Activated CD8-positive, alpha-beta T cell treated with anti-CD3 and anti-CD28 coated beads for 36 hours (primary cell): ENCODE measurements at regions not wholly inside any gene's neighbourhood (a gene's known extent, or its start where the extent isn't known, plus 50 kb on each side); places are given as distances from the start of the nearest gene placed in this dataset.

Experiments
- ATAC-seq: fragments of 200-7000 bp; cut with Tn5 transposase; one replicate; pipeline ENCODE4 v1.10.0; 2021; ENCODE audit warnings: mild to moderate bottlenecking, moderate library complexity
- CTCF ChIA-PET: fragments of 350-600 bp; sonication (Branson Sonifier 250); formaldehyde crosslinking; loops from one replicate; lab custom pipeline; 2021; ENCODE audit warnings: antibody characterized with exemption; lab: Charles Lee
- POLR2A ChIA-PET: fragments of 350-600 bp; sonication (Branson Sonifier 250); formaldehyde crosslinking; loops from one replicate; lab custom pipeline; 2021; ENCODE audit warnings: antibody characterized with exemption; lab: Charles Lee
- DNase-seq: peaks from one replicate; pipeline ENCODE4 v3.0.0-alpha.2; 2020
- H3K27ac Mint-ChIP-seq: one replicate; pipeline ENCODE4 v1.8.0; 2021; ENCODE audit warnings: mild to moderate bottlenecking, mixed read lengths
- H3K27me3 Mint-ChIP-seq: one replicate; pipeline ENCODE4 v1.8.0; 2021; ENCODE audit warnings: mixed read lengths
- H3K36me3 Mint-ChIP-seq: one replicate; pipeline ENCODE4 v1.8.0; 2021; ENCODE audit warnings: low read depth, mixed read lengths
- H3K4me1 Mint-ChIP-seq: one replicate; pipeline ENCODE4 v1.8.0; 2021; ENCODE audit warnings: low read depth, mixed read lengths
- H3K4me3 Mint-ChIP-seq: one replicate; pipeline ENCODE4 v1.8.0; 2021; ENCODE audit warnings: mild to moderate bottlenecking, moderate library complexity, mixed read lengths
- H3K9me3 Mint-ChIP-seq: one replicate; pipeline ENCODE4 v1.8.0; 2021; ENCODE audit warnings: mixed read lengths
- CTCF ChIP-seq: fragments of 200-600 bp; IDR thresholded peaks from one replicate; pipeline ENCODE4 v1.8.0; 2022; ENCODE audit warnings: antibody characterized with exemption, mild to moderate bottlenecking
- intact Hi-C: fragments of 100-400 bp; cut with micrococcal nuclease; formaldehyde crosslinking; loops from one replicate; pipeline ENCODE4 v1.10.0; 2022

- peaks cover 6% of the 10 kb centered on the region for H3K27me3 Mint-ChIP-seq
- no peaks in the 10 kb centered on the region for H3K4me1 Mint-ChIP-seq
- TF ChIP-seq CTCF: no peak
- intact Hi-C loops: no loop called here
- no peaks in the 10 kb centered on the region for H3K36me3 Mint-ChIP-seq
- CTCF ChIA-PET: no interaction called here
- POLR2A ChIA-PET: no interaction called here
- H3K9me3 Mint-ChIP-seq: no peaks in the 10 kb centered on the region
- H3K27ac Mint-ChIP-seq: no peak overlapping the region
- DNase-seq: no peak
- H3K4me3 Mint-ChIP-seq: no peak overlapping the region
- no peak for ATAC-seq
These were observed 224.5 kb downstream of the SLC4A3 start for GRCh38 chr2:219851801-219852481.

- Mint-ChIP-seq H3K27me3 (peaks cover 6% of the 10 kb centered on the region), H3K4me3 (no peak overlapping the region), H3K27ac (no peak overlapping the region), H3K9me3 (no peaks in the 10 kb centered on the region), H3K36me3 (no peaks in the 10 kb centered on the region), H3K4me1 (no peaks in the 10 kb centered on the region)
- intact Hi-C loops: no loop called here
- ChIA-PET CTCF (no interaction called here), POLR2A (no interaction called here)
- DNase-seq (no peak), ATAC-seq (no peak)
- TF ChIP-seq CTCF: no peak
These were observed 225.2 kb downstream of the SLC4A3 start for GRCh38 chr2:219852626-219853025.

- no peak overlapping the region for H3K4me3 Mint-ChIP-seq
- peaks cover 8% of the 10 kb centered on the region for H3K27me3 Mint-ChIP-seq
- H3K4me1 Mint-ChIP-seq: no peaks in the 10 kb centered on the region
- intact Hi-C loops: no loop called here
- CTCF ChIA-PET: no interaction called here
- DNase-seq: no peak
- no peaks in the 10 kb centered on the region for H3K9me3 Mint-ChIP-seq
- ATAC-seq: no peak
- POLR2A ChIA-PET: no interaction called here
- H3K27ac Mint-ChIP-seq: no peak overlapping the region
- no peak for TF ChIP-seq CTCF
- no peaks in the 10 kb centered on the region for H3K36me3 Mint-ChIP-seq
These were observed 229.2 kb downstream of the SLC4A3 start for GRCh38 chr2:219856602-219857001.

GRCh38 chr2:219857751-219858150, 230.3 kb downstream of the SLC4A3 start:
- no peaks in the 10 kb centered on the region for H3K36me3 Mint-ChIP-seq
- CTCF ChIA-PET: no interaction called here

GRCh38 chr2:219861307-219861706, 233.9 kb downstream of the SLC4A3 start:
- CTCF ChIA-PET: no interaction called here
- peaks cover 3% of the 10 kb centered on the region for H3K27me3 Mint-ChIP-seq
- no peak for DNase-seq
- POLR2A ChIA-PET: no interaction called here
- ATAC-seq: no peak
- H3K9me3 Mint-ChIP-seq: no peaks in the 10 kb centered on the region
- no peaks in the 10 kb centered on the region for H3K36me3 Mint-ChIP-seq
- no peaks in the 10 kb centered on the region for H3K4me1 Mint-ChIP-seq
- no peak for TF ChIP-seq CTCF
- H3K4me3 Mint-ChIP-seq: no peak overlapping the region
- intact Hi-C loops: no loop called here
- no peak overlapping the region for H3K27ac Mint-ChIP-seq

More at GRCh38 chr2:219857751-219858150, 230.3 kb downstream of the SLC4A3 start:
- ATAC-seq: no peak
- no peak for DNase-seq
- POLR2A ChIA-PET: no interaction called here
- H3K27me3 Mint-ChIP-seq: peaks cover 8% of the 10 kb centered on the region
- H3K9me3 Mint-ChIP-seq: no peaks in the 10 kb centered on the region
- H3K4me3 Mint-ChIP-seq: no peak overlapping the region
- intact Hi-C loops: no loop called here
- TF ChIP-seq CTCF: no peak
- H3K4me1 Mint-ChIP-seq: no peaks in the 10 kb centered on the region
- H3K27ac Mint-ChIP-seq: no peak overlapping the region
